Osteoblast (primary cell): ENCODE measurements at regions not wholly inside any gene's neighbourhood (a gene's known extent, or its start where the extent isn't known, plus 50 kb on each side); places are given as distances from the start of the nearest gene placed in this dataset.

ENCODE experiments used
- DNase-seq: peaks from one replicate; pipeline ENCODE4 v3.0.0; 2011; ENCODE audit warnings: low spot score, mixed read lengths; ENCODE audit not compliant: insufficient read length; ENCODE audit errors: missing footprints
- H2AFZ ChIP-seq: 2 replicates; pipeline ENCODE4 v1.6.0; 2011; ENCODE audit warnings: mild to moderate bottlenecking, low read length
- H3K27ac ChIP-seq: 2 replicates; pipeline ENCODE4 v1.5.1; 2011; ENCODE audit warnings: mild to moderate bottlenecking, low read depth, low read length, moderate library complexity
- H3K27me3 ChIP-seq: 2 replicates; pipeline ENCODE4 v1.6.0; 2012; ENCODE audit warnings: mild to moderate bottlenecking, control low read depth, inconsistent platforms, low read length, moderate library complexity; ENCODE audit not compliant: insufficient read depth
- H3K36me3 ChIP-seq: 2 replicates; pipeline ENCODE4 v1.5.1; 2011; ENCODE audit warnings: mild to moderate bottlenecking, low read length, control low read depth, moderate library complexity; ENCODE audit not compliant: insufficient read depth
- H3K4me1 ChIP-seq: 2 replicates; pipeline ENCODE4 v1.5.1; 2011; ENCODE audit warnings: mild to moderate bottlenecking, low read length, control low read depth, moderate library complexity; ENCODE audit not compliant: insufficient read depth
- H3K4me2 ChIP-seq: 2 replicates; pipeline ENCODE4 v1.6.0; 2011; ENCODE audit warnings: mild to moderate bottlenecking, low read length; ENCODE audit not compliant: insufficient read depth
- H3K4me3 ChIP-seq: fragments of 200-600 bp; sonication (generic); 3 replicates; pipeline ENCODE4 v1.5.1; 2012; ENCODE audit warnings: mild to moderate bottlenecking, low read length, inconsistent platforms; ENCODE audit not compliant: insufficient read depth
- H3K79me2 ChIP-seq: 2 replicates; pipeline ENCODE4 v1.6.0; 2012; ENCODE audit warnings: mild to moderate bottlenecking, low read length, control low read depth, inconsistent platforms; ENCODE audit not compliant: insufficient read depth
- H3K9me3 ChIP-seq: 2 replicates; pipeline ENCODE4 v1.5.1; 2011; ENCODE audit warnings: low read depth, low read length, control low read depth
- H4K20me1 ChIP-seq: 2 replicates; pipeline ENCODE4 v1.6.0; 2012; ENCODE audit warnings: mild to moderate bottlenecking, low read length, control low read depth; ENCODE audit not compliant: insufficient read depth
- TF ChIP-seq, protein P1 (sequence below): IDR thresholded peaks from 2 replicates; pipeline ENCODE4 v1.5.1; 2011; ENCODE audit warnings: mild to moderate bottlenecking, low read depth, low read length, moderate library complexity; ENCODE audit errors: extremely low read depth

DNA sequence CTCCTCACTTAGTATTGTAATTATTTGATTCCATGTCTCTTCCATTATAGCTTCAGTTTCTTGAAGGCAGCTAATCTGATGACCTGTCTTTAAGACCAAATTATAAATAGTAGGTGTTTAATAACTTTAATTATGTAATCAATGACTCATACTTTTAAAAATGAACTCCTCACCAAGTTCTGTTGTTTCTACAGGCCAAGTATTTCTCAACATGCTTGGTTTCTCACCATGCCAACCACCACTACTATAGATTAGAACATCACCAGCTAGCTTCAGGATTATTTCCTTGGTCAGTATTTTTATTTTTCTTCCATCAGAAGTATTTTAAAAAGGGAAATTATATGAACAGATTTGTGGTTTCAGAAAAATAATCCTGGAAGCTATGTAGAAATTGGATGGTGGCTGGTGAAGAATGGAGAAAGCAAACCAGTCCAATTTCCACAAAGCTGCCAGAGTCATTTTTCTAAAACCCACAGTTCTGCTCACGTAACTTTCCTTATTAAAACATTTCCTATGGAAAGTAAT lies 237.7 kb upstream of the DACH1 start:
- no peaks in the 10 kb centered on the region for H3K36me3 ChIP-seq
- DNase-seq, result no peak
- no peak overlapping the region for H2AFZ ChIP-seq
- H3K79me2 ChIP-seq, result no peaks in the 10 kb centered on the region
- H3K4me1 ChIP-seq, result no peaks in the 10 kb centered on the region
- no peaks in the 10 kb centered on the region for H4K20me1 ChIP-seq
- no peak overlapping the region for H3K4me2 ChIP-seq
- no peaks in the 10 kb centered on the region for H3K27me3 ChIP-seq
- no peak overlapping the region for H3K4me3 ChIP-seq
- H3K27ac ChIP-seq, result no peak overlapping the region
- peaks cover 4% of the 10 kb centered on the region for H3K9me3 ChIP-seq
- TF ChIP-seq, protein P1, sequence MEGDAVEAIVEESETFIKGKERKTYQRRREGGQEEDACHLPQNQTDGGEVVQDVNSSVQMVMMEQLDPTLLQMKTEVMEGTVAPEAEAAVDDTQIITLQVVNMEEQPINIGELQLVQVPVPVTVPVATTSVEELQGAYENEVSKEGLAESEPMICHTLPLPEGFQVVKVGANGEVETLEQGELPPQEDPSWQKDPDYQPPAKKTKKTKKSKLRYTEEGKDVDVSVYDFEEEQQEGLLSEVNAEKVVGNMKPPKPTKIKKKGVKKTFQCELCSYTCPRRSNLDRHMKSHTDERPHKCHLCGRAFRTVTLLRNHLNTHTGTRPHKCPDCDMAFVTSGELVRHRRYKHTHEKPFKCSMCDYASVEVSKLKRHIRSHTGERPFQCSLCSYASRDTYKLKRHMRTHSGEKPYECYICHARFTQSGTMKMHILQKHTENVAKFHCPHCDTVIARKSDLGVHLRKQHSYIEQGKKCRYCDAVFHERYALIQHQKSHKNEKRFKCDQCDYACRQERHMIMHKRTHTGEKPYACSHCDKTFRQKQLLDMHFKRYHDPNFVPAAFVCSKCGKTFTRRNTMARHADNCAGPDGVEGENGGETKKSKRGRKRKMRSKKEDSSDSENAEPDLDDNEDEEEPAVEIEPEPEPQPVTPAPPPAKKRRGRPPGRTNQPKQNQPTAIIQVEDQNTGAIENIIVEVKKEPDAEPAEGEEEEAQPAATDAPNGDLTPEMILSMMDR, result no peak

DNA sequence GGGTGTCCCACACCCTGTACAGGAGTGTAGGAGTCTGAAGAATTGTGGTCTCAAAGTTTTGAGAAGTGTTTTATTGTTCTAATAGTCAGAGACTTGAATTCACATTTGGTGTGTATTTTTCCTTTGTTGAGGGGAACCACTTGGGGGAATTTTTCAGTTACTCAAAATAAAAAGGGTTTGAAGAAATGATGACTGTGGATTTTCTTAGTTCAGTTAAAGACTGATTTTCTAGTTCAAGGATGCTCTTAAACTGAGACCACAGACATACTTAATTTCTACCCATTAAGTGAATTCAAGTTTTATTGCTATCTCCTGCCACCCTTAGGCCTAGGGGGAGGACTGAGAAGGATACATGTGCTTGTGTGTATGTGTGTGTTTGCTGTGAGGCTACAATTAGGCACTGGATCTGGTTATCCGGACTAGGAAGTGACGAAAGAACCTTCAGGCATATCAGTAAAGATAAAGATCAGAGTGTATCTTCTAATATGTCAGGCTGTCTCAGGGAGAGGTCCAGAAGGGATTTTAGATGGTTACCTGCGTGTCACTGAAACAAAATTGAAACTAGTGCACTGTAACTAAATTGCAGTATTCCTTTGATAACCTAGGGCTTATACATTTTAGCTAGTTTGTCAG lies 234.9 kb upstream of the DACH1 start:
- H4K20me1 ChIP-seq, result no peaks in the 10 kb centered on the region
- DNase-seq, result no peak
- H3K27ac ChIP-seq, result no peak overlapping the region
- H3K4me2 ChIP-seq, result no peak overlapping the region
- H3K9me3 ChIP-seq, result peaks cover 4% of the 10 kb centered on the region
- no peak overlapping the region for H3K4me3 ChIP-seq
- TF ChIP-seq, protein P1, result no peak
- H3K27me3 ChIP-seq, result no peaks in the 10 kb centered on the region
- H3K79me2 ChIP-seq, result no peaks in the 10 kb centered on the region
- H2AFZ ChIP-seq, result no peak overlapping the region
- no peaks in the 10 kb centered on the region for H3K36me3 ChIP-seq
- H3K4me1 ChIP-seq, result no peaks in the 10 kb centered on the region

DNA sequence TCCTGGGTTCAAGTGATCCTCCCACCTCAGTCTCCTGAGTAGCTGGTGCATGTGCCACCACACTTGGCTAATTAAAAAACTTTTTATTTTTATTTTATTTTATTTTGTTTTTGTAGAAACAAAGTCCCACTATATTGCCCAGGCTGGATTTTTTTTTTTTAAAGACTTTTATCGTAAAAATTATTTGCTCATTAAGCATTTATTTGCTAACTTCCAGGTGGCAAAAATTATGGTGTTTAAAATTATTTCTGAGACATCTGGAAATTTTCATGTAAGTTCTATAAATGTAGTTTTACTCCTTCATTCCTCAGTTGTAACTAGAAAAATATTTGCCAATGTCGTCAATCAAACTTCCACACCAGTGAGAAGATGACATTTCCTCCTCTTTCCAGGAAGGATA lies 233.3 kb upstream of the DACH1 start:
- Histone ChIP-seq H3K27me3 (no peaks in the 10 kb centered on the region), H3K36me3 (no peaks in the 10 kb centered on the region), H3K79me2 (no peaks in the 10 kb centered on the region), H3K27ac (no peak overlapping the region), H3K4me3 (no peak overlapping the region), H3K9me3 (peaks cover 4% of the 10 kb centered on the region), H2AFZ (no peak overlapping the region), H3K4me1 (no peaks in the 10 kb centered on the region), H4K20me1 (no peaks in the 10 kb centered on the region), H3K4me2 (no peak overlapping the region)
- DNase-seq, result no peak
- TF ChIP-seq, protein P1, result no peak

DNA sequence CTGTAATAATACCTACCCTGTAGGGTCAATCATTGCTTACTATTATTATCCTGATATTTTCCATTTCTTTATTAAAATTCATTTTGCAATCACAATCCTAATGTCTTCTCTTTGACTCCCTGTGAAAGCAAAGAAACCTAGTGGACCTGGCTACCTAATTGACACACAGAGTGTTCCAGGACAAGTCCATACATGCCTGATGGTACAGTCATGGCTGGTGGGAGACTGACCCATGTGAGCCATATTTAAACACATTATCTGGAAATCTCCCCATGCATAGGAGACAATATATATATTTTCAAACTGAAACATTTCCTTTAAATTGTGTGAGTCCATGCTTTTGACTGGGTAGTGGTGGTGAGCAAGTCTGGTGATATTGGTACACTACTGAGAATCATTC lies 230.6 kb upstream of the DACH1 start:
- H3K4me1 ChIP-seq, result no peaks in the 10 kb centered on the region
- H3K27ac ChIP-seq, result no peak overlapping the region
- no peak overlapping the region for H3K4me3 ChIP-seq
- H4K20me1 ChIP-seq, result no peaks in the 10 kb centered on the region
- peaks cover 4% of the 10 kb centered on the region for H3K9me3 ChIP-seq
- H3K4me2 ChIP-seq, result no peak overlapping the region
- no peak for DNase-seq
- H3K79me2 ChIP-seq, result no peaks in the 10 kb centered on the region
- H3K36me3 ChIP-seq, result no peaks in the 10 kb centered on the region
- no peaks in the 10 kb centered on the region for H3K27me3 ChIP-seq
- TF ChIP-seq, protein P1, result no peak
- H2AFZ ChIP-seq, result no peak overlapping the region
